Astrocyte of the cerebellum (primary cell): ENCODE measurements at regions not wholly inside any gene's neighbourhood (a gene's known extent, or its start where the extent isn't known, plus 50 kb on each side); places are given as distances from the start of the nearest gene placed in this dataset.

Experiments used
- DNase-seq: peaks from one replicate; pipeline ENCODE4 v3.0.0-alpha.2; 2011; ENCODE audit warnings: low read depth
- H3K4me3 ChIP-seq: 2 replicates; pipeline ENCODE4 v1.5.1; 2011; ENCODE audit warnings: mild to moderate bottlenecking, low read depth, low read length, moderate library complexity
- CTCF ChIP-seq: IDR thresholded peaks from 2 replicates; pipeline ENCODE4 v1.5.1; 2012; ENCODE audit warnings: low read length, low read depth, moderate library complexity, mild to moderate bottlenecking; ENCODE audit errors: missing control alignments
- in situ Hi-C: cut with HindIII; loops from 2 replicates; pipeline ENCODE4 v1.10.0; 2017; ENCODE audit warnings: low sequenced_read_pairs

GRCh38 chr10:6972226-6972625 is 392.1 kb upstream of the PRKCQ start:
- DNase-seq = no peak
- no peak overlapping the region for H3K4me3 ChIP-seq
- in situ Hi-C loops = no loop called here

GRCh38 chr10:6969659-6970058 is 389.6 kb upstream of the PRKCQ start:
- in situ Hi-C loops = no loop called here
- H3K4me3 ChIP-seq = no peak overlapping the region
- no peak for DNase-seq
- no peak for TF ChIP-seq CTCF

More at GRCh38 chr10:6972226-6972625, 392.1 kb upstream of the PRKCQ start:
- TF ChIP-seq CTCF = no peak

DNA sequence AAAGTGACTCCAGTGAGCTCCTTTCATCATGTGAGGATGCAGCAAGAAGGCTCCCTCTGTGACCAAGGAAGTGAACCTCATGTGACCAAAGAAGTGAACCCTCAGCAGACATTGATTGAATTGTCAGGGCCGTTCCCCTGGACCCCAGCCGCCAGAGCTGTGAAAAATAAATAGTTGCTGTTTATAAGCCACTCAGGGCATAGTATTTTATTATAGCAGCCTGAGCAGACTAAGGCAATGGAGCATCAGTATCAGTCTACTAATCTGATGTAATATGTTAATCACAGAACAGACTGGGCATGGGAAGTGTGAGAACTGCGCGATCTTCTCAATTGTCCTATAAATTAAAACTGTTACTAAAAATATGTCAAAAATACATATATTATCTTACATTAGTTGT is 384.5 kb upstream of the PRKCQ start:
- in situ Hi-C loops = no loop called here
- no peak for DNase-seq
- no peak for TF ChIP-seq CTCF
- H3K4me3 ChIP-seq = no peak overlapping the region

GRCh38 chr10:6962576-6962975 is 382.5 kb upstream of the PRKCQ start:
- no peak overlapping the region for H3K4me3 ChIP-seq
- TF ChIP-seq CTCF = no peak
- in situ Hi-C loops = no loop called here
- DNase-seq = no peak

DNA sequence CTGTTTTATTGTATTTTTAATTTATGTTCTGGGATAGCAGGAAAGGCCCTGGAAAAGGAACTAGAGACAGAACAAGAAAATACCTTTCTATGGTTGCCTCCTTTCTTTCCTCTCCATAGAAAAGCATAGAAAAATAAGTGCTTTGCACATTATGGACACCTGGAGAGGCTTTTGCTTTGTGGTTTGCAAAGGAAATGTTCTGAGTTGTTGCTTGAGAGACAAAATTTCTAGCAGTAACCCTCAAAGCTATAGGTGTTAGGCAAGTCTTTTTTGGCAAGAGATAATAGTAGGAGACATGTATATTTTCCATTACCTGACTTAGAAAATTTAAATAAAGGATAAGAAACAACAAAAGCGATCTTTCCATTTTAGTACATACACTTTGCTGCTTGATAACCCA is 378.6 kb upstream of the PRKCQ start:
- H3K4me3 ChIP-seq = no peak overlapping the region
- in situ Hi-C loops = no loop called here
- TF ChIP-seq CTCF = no peak
- DNase-seq = no peak

- no peak for DNase-seq
- H3K4me3 ChIP-seq = no peak overlapping the region
- no peak for TF ChIP-seq CTCF
- in situ Hi-C loops = no loop called here
These were observed 378.2 kb upstream of the PRKCQ start for GRCh38 chr10:6958254-6958653.

DNA sequence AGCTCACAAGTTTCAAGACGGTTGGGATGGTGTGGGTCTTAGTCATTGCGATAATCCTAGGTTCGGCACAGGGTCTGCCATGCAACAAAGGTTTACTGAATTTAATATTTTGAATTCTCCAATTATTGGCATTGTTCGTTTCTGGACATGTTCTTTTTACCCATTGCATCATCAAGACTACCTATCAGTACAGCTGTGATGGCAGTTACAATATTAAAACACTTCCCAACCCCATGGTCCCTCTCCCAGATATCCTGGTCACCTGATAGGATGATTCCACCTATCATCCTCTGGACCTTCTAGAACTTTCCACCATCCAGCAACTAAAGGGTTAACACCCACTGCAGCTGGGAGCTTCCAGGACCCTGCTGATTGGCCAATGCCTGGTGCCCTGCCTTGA is 377.8 kb upstream of the PRKCQ start:
- no peak for TF ChIP-seq CTCF
- no peak overlapping the region for H3K4me3 ChIP-seq
- no peak for DNase-seq
- in situ Hi-C loops = no loop called here
